GM18951 (cell line): ENCODE measurements at regions not wholly inside any gene's neighbourhood (a gene's known extent, or its start where the extent isn't known, plus 50 kb on each side); places are given as distances from the start of the nearest gene placed in this dataset.

Experiments used
- POLR2A ChIP-seq: IDR thresholded peaks from 4 replicates; pipeline ENCODE4 v1.6.1; 2011; ENCODE audit warnings: mild to moderate bottlenecking; ENCODE audit not compliant: insufficient read length, insufficient read depth; ENCODE audit errors: extremely low read depth
- in situ Hi-C: fragments of 300-500 bp; cut with MboI; formaldehyde crosslinking; loops from one replicate; pipeline ENCODE4 v1.12.0; 2022; ENCODE audit warnings: low sequenced_read_pairs, mixed read lengths, inconsistent platforms; ENCODE audit not compliant: unreplicated experiment

GRCh38 chr2:160908157-160908556 is 252.1 kb upstream of the TANK start:
- in situ Hi-C loops, result no loop called here

GRCh38 chr2:160909781-160910242 is 250.4 kb upstream of the TANK start:
- TF ChIP-seq POLR2A, result no peak
- in situ Hi-C loops, result no loop called here

More at GRCh38 chr2:160908157-160908556, 252.1 kb upstream of the TANK start:
- no peak for TF ChIP-seq POLR2A

- TF ChIP-seq POLR2A, result no peak
- in situ Hi-C loops, result no loop called here
Observed at GRCh38 chr2:160910681-160911080, 249.5 kb upstream of the TANK start.

GRCh38 chr2:160911258-160911657 is 249.0 kb upstream of the TANK start:
- no peak for TF ChIP-seq POLR2A
- in situ Hi-C loops, result no loop called here

- TF ChIP-seq POLR2A, result no peak
- in situ Hi-C loops, result no loop called here
Observed at GRCh38 chr2:160912276-160912675, 248.0 kb upstream of the TANK start.

- in situ Hi-C loops, result no loop called here
- TF ChIP-seq POLR2A, result no peak
Observed at GRCh38 chr2:160913323-160913722, 246.9 kb upstream of the TANK start.

- in situ Hi-C loops, result no loop called here
- no peak for TF ChIP-seq POLR2A
Observed at GRCh38 chr2:160914217-160914616, 246.0 kb upstream of the TANK start.

GRCh38 chr2:160916300-160916699 is 243.9 kb upstream of the TANK start:
- no peak for TF ChIP-seq POLR2A
- in situ Hi-C loops, result no loop called here

- TF ChIP-seq POLR2A, result no peak
- in situ Hi-C loops, result no loop called here
Observed at GRCh38 chr2:160917850-160918249, 242.4 kb upstream of the TANK start.

- in situ Hi-C loops, result no loop called here
- TF ChIP-seq POLR2A, result no peak
Observed at GRCh38 chr2:160918258-160918657, 242.0 kb upstream of the TANK start.

GRCh38 chr2:160918906-160919503 is 241.2 kb upstream of the TANK start:
- TF ChIP-seq POLR2A, result no peak
- in situ Hi-C loops, result no loop called here

GRCh38 chr2:160920061-160920460 is 240.2 kb upstream of the TANK start:
- in situ Hi-C loops, result no loop called here

GRCh38 chr2:160920791-160921303 is 239.4 kb upstream of the TANK start:
- in situ Hi-C loops, result no loop called here
- no peak for TF ChIP-seq POLR2A

More at GRCh38 chr2:160920061-160920460, 240.2 kb upstream of the TANK start:
- no peak for TF ChIP-seq POLR2A

GRCh38 chr2:160921386-160921964 is 238.8 kb upstream of the TANK start:
- in situ Hi-C loops, result no loop called here
- no peak for TF ChIP-seq POLR2A

- TF ChIP-seq POLR2A, result no peak
- in situ Hi-C loops, result no loop called here
Observed at GRCh38 chr2:160924936-160925353, 235.3 kb upstream of the TANK start.

- in situ Hi-C loops, result no loop called here
- no peak for TF ChIP-seq POLR2A
Observed at GRCh38 chr2:160925956-160926355, 234.3 kb upstream of the TANK start.
